ENCODE measurements at regions not wholly inside any gene's neighbourhood (a gene's known extent, or its start where the extent isn't known, plus 50 kb on each side); places are given as distances from the start of the nearest gene placed in this dataset.
A peak's percentile ranks its signal among the peaks of the same experiment; 100 is the strongest.

DNA sequence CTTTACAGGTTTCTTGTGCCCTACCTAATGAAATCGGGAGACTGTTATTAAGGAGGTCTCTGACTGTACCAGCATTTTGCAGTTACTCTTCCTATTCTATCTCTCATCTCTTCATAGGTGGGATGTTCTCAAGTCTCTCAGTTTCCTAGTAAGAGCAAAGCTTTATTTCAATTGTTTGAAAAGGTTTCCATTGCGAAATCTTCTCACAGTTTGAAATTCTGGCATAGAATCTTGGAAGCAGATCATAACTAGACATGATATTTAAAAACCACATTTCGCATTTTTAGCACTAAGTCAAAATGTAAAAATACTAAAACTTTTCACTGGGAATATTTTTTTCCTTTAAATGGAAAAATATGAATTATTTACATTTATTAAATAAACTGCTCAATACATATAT, 1311.4 kb downstream of the ROBO2 start:
- TF ChIP-seq, protein P1, sequence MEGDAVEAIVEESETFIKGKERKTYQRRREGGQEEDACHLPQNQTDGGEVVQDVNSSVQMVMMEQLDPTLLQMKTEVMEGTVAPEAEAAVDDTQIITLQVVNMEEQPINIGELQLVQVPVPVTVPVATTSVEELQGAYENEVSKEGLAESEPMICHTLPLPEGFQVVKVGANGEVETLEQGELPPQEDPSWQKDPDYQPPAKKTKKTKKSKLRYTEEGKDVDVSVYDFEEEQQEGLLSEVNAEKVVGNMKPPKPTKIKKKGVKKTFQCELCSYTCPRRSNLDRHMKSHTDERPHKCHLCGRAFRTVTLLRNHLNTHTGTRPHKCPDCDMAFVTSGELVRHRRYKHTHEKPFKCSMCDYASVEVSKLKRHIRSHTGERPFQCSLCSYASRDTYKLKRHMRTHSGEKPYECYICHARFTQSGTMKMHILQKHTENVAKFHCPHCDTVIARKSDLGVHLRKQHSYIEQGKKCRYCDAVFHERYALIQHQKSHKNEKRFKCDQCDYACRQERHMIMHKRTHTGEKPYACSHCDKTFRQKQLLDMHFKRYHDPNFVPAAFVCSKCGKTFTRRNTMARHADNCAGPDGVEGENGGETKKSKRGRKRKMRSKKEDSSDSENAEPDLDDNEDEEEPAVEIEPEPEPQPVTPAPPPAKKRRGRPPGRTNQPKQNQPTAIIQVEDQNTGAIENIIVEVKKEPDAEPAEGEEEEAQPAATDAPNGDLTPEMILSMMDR (conservative IDR thresholded peaks at IDR 0.05) = no peak
- no peaks in the 10 kb centered on the region for H3K36me3 Mint-ChIP-seq (ENCODE audit: low read depth)
- no peak overlapping the region for H3K27ac Mint-ChIP-seq (ENCODE audit: unreplicated experiment)
- no peak overlapping the region for H3K4me3 Mint-ChIP-seq
- no peaks in the 10 kb centered on the region for H3K27me3 Mint-ChIP-seq (ENCODE audit: low read depth)
- peaks cover 13% of the 10 kb centered on the region for H3K4me1 Mint-ChIP-seq
- no peak for DNase-seq (ENCODE audit: low read depth, low spot score)
- no peaks in the 10 kb centered on the region for H3K9me3 Mint-ChIP-seq

DNA sequence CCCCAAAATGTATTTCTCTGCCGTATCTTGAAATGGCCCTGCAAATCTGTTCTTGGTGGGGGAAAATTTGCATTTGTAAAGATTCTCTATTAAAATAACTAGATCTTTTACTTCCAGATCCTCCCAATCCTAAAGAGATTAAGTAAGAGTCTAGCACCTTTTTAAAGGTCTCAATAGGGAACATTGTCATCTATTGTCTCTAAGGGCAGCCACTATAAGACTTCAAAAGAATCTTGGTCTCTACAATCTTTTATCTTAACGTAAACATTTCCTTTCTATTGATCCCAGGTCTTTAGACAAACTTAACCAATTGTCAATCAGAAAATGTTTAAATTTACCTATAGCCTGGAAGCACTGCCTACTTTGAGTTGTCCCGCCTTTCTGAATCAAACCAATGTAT, 1313.3 kb downstream of the ROBO2 start:
- H3K4me3 Mint-ChIP-seq = no peak overlapping the region
- H3K27ac Mint-ChIP-seq (ENCODE audit: unreplicated experiment) = no peak overlapping the region
- TF ChIP-seq, protein P1 (conservative IDR thresholded peaks at IDR 0.05) = no peak
- H3K36me3 Mint-ChIP-seq (ENCODE audit: low read depth) = no peaks in the 10 kb centered on the region
- H3K27me3 Mint-ChIP-seq (ENCODE audit: low read depth) = no peaks in the 10 kb centered on the region
- no peaks in the 10 kb centered on the region for H3K4me1 Mint-ChIP-seq
- H3K9me3 Mint-ChIP-seq = no peaks in the 10 kb centered on the region
- DNase-seq (ENCODE audit: low read depth, low spot score) = no peak

DNA sequence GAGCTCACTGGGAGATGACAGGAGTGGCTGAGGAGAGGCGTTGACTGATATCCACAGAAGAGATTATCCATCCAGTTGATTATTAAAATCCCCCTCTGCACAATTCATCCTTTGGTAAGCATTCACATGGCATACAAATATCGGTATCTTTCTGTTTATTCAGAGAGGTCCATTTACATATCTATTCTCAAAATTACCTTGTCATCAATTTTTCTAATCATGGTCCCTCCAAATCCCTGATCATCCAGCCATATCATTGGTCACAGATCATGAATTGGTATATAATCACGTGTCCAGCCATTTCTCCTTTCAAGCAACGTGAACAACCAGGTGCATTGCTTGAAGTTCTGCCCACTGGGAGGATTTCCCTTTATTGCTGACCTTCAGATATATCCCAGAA, 1321.0 kb downstream of the ROBO2 start:
- no peaks in the 10 kb centered on the region for H3K27me3 Mint-ChIP-seq (ENCODE audit: low read depth)
- no peak overlapping the region for H3K4me3 Mint-ChIP-seq
- peak overlapping the region; percentile 62 for H3K27ac Mint-ChIP-seq (ENCODE audit: unreplicated experiment)
- DNase-seq (ENCODE audit: low read depth, low spot score) = no peak
- peaks cover 6% of the 10 kb centered on the region for H3K9me3 Mint-ChIP-seq
- no peaks in the 10 kb centered on the region for H3K36me3 Mint-ChIP-seq (ENCODE audit: low read depth)
- TF ChIP-seq, protein P1 (conservative IDR thresholded peaks at IDR 0.05) = no peak
- no peaks in the 10 kb centered on the region for H3K4me1 Mint-ChIP-seq

DNA sequence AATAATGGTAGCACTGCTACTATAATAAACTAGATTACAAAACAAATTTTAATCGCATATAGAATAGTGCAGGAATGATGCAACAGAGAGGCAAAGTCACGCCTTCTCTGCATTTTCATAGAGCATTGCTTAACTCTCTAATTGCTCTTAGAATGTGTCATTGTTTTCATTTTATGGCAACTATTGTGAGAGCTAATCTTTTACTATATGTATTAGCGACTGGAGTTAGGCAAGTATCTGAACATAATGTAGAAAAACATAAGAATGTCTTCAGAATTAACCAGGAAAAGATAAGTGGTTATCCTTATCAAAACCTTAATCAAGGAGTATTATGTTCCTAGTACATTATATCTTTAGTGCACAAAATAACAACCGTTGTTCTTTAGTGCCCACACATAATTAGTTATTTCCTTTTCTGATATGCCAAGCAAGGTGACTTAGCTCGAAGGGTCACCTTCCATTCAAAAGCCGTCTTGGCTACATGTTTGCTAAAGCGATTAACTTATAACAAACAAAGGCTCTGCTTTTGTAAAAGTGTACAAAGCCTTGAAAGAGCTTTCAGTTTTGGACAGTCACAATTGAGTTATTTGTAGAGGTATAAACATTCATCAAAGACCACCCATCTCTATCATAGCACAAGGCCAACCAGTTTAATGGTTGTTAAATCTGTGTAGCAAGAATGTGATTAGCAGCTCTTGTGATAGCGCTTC, 1328.9 kb downstream of the ROBO2 start:
- Mint-ChIP-seq H3K27me3 (ENCODE audit: low read depth) (no peaks in the 10 kb centered on the region), H3K36me3 (ENCODE audit: low read depth) (no peaks in the 10 kb centered on the region), H3K9me3 (no peaks in the 10 kb centered on the region), H3K4me3 (no peak overlapping the region), H3K27ac (ENCODE audit: unreplicated experiment) (no peak overlapping the region), H3K4me1 (no peaks in the 10 kb centered on the region)
- TF ChIP-seq, protein P1 (conservative IDR thresholded peaks at IDR 0.05) = no peak
- DNase-seq (ENCODE audit: low read depth, low spot score) = no peak

DNA sequence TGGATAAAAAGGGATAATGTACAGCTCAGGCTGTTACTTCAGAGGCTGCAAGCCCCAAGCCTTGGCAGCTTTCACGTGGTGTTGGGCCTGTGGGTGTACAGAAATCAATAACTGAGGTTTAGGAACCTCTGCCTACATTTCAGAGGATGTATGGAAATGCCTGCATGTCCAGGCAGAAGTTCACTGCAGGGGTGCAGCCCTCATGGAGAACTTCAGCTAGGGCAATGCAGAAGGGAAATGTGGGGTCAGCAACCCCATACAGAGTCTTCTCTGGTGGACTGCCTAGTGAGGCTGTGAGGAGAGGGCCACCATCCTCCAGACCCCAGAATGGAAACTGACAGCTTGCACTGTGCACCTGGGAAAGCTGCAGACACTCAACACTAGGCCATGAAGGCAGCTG, 1350.3 kb downstream of the ROBO2 start:
- no peaks in the 10 kb centered on the region for H3K27me3 Mint-ChIP-seq (ENCODE audit: low read depth)
- no peaks in the 10 kb centered on the region for H3K4me1 Mint-ChIP-seq
- H3K36me3 Mint-ChIP-seq (ENCODE audit: low read depth) = peaks cover 10% of the 10 kb centered on the region
- H3K27ac Mint-ChIP-seq (ENCODE audit: unreplicated experiment) = no peak overlapping the region
- no peak overlapping the region for H3K4me3 Mint-ChIP-seq
- DNase-seq (ENCODE audit: low read depth, low spot score) = no peak
- peaks cover 22% of the 10 kb centered on the region for H3K9me3 Mint-ChIP-seq
- TF ChIP-seq, protein P1 (conservative IDR thresholded peaks at IDR 0.05) = no peak

All from neural crest cell (in vitro differentiated cells).